HL-60 (cell line): ENCODE measurements at regions not wholly inside any gene's neighbourhood (a gene's known extent, or its start where the extent isn't known, plus 50 kb on each side); places are given as distances from the start of the nearest gene placed in this dataset.

Source experiments
- DNase-seq, 2 experiments: peaks; one replicate each; pipeline ENCODE4 v3.0.0-alpha.2; 2010 to 2020; ENCODE audit warnings: low read depth in 1 of 2, low spot score in 1 of 2
- H3K27ac ChIP-seq: fragments of 250-450 bp; sonication (Bioruptor Pico); replicated peaks from 2 replicates; pipeline ENCODE4 v1.5.1; 2020; ENCODE audit warnings: mild to moderate bottlenecking, moderate library complexity
- H3K27me3 ChIP-seq: fragments of 250-450 bp; sonication (Bioruptor Pico); 2 replicates; pipeline ENCODE4 v1.5.1; 2021; ENCODE audit warnings: mild to moderate bottlenecking, moderate library complexity; ENCODE audit not compliant: insufficient read depth, poor library complexity, severe bottlenecking
- H3K4me3 ChIP-seq: replicated peaks from 2 replicates; pipeline ENCODE4 v1.5.1; 2011; ENCODE audit warnings: mild to moderate bottlenecking, control low read depth, low read length; ENCODE audit not compliant: insufficient read depth
- GABPA ChIP-seq: IDR thresholded peaks from 2 replicates; pipeline ENCODE4 v1.6.1; 2012; ENCODE audit warnings: low read depth
- POLR2AphosphoS5 ChIP-seq: IDR thresholded peaks from 2 replicates; pipeline ENCODE4 v1.6.1; 2012; ENCODE audit warnings: low read depth
- SPI1 ChIP-seq: IDR thresholded peaks from 2 replicates; pipeline ENCODE4 v1.6.1; 2012; ENCODE audit warnings: low read depth, mild to moderate bottlenecking, borderline replicate concordance
- TF ChIP-seq, protein P1 (sequence below): IDR thresholded peaks from 2 replicates; pipeline ENCODE4 v1.6.1; 2012; ENCODE audit warnings: low read depth; ENCODE audit not compliant: insufficient replicate concordance
- TF ChIP-seq, protein P2 (sequence below): IDR thresholded peaks from one replicate; pipeline ENCODE4 v1.5.1; 2011; ENCODE audit warnings: low read length, control low read depth, inconsistent platforms; ENCODE audit not compliant: insufficient read depth

DNA sequence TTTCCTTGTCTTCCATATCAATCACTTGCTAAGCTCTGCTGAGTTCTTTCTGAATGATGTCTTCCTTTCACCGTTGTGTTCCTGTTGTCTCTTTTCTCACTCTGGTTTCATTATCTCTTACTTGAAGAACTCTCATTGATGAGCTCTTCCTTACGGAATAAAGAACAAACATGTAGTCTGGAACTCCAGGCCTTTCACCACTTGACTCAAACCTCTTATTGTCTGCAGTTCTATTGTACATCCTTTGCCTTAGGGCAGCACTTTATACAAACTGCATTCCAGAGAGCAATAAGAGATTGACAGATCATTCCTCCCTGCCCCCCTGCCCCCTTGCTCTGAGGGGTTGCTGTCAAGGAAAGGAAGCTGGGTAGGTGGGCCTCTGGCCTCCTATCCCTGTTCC, 517.4 kb downstream of the TMEM135 start:
- H3K27ac ChIP-seq: no peak overlapping the region
- no peak for TF ChIP-seq SPI1
- TF ChIP-seq, protein P1, sequence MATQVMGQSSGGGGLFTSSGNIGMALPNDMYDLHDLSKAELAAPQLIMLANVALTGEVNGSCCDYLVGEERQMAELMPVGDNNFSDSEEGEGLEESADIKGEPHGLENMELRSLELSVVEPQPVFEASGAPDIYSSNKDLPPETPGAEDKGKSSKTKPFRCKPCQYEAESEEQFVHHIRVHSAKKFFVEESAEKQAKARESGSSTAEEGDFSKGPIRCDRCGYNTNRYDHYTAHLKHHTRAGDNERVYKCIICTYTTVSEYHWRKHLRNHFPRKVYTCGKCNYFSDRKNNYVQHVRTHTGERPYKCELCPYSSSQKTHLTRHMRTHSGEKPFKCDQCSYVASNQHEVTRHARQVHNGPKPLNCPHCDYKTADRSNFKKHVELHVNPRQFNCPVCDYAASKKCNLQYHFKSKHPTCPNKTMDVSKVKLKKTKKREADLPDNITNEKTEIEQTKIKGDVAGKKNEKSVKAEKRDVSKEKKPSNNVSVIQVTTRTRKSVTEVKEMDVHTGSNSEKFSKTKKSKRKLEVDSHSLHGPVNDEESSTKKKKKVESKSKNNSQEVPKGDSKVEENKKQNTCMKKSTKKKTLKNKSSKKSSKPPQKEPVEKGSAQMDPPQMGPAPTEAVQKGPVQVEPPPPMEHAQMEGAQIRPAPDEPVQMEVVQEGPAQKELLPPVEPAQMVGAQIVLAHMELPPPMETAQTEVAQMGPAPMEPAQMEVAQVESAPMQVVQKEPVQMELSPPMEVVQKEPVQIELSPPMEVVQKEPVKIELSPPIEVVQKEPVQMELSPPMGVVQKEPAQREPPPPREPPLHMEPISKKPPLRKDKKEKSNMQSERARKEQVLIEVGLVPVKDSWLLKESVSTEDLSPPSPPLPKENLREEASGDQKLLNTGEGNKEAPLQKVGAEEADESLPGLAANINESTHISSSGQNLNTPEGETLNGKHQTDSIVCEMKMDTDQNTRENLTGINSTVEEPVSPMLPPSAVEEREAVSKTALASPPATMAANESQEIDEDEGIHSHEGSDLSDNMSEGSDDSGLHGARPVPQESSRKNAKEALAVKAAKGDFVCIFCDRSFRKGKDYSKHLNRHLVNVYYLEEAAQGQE: no peak
- no peak for TF ChIP-seq POLR2AphosphoS5
- TF ChIP-seq, protein P2, sequence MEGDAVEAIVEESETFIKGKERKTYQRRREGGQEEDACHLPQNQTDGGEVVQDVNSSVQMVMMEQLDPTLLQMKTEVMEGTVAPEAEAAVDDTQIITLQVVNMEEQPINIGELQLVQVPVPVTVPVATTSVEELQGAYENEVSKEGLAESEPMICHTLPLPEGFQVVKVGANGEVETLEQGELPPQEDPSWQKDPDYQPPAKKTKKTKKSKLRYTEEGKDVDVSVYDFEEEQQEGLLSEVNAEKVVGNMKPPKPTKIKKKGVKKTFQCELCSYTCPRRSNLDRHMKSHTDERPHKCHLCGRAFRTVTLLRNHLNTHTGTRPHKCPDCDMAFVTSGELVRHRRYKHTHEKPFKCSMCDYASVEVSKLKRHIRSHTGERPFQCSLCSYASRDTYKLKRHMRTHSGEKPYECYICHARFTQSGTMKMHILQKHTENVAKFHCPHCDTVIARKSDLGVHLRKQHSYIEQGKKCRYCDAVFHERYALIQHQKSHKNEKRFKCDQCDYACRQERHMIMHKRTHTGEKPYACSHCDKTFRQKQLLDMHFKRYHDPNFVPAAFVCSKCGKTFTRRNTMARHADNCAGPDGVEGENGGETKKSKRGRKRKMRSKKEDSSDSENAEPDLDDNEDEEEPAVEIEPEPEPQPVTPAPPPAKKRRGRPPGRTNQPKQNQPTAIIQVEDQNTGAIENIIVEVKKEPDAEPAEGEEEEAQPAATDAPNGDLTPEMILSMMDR: no peak
- TF ChIP-seq GABPA: no peak
- no peak overlapping the region for H3K4me3 ChIP-seq
- no peaks in the 10 kb centered on the region for H3K27me3 ChIP-seq
- DNase-seq: no peak

DNA sequence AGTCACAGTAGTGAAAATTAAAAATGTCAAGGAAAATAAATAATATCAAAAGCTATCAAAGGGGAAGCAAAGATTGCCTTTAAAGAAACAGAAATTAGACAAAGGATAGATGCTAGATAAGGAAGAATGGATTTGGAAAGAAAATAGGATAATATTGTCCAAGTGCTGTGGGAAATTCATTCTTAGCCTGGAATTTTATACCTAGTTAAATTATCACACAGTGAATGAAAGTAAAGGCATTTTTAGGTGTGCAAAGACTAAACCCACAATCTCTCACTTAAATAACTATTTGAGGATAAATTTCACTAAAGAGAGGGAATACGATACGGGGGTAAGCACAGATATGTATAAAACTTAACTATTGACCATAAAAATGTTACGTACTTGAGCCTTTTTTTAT, 511.1 kb downstream of the TMEM135 start:
- TF ChIP-seq, protein P1: no peak
- no peak for DNase-seq
- no peak overlapping the region for H3K4me3 ChIP-seq
- no peak overlapping the region for H3K27ac ChIP-seq
- H3K27me3 ChIP-seq: no peaks in the 10 kb centered on the region

DNA sequence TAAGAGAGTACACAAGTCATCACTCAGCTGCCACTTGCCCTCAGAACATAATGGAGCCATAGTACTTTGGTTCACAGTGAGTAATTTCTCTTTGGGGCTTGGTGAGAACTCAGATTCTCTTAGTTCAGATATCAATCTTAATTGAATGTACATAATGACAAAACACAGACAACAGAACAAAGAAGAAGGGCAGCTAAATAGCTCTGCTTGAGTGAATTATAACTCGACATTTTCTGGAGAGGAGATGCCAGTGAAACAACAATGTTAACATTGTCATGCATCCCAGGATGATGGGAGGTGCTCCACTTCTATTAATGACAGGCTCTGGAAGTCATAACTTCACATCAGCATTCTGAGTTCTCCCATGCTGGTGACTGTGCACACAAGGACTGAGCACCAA, 508.1 kb downstream of the TMEM135 start:
- no peak for TF ChIP-seq POLR2AphosphoS5
- TF ChIP-seq SPI1: no peak
- TF ChIP-seq, protein P2: no peak
- TF ChIP-seq, protein P1: no peak
- TF ChIP-seq GABPA: no peak
- H3K27me3 ChIP-seq: no peaks in the 10 kb centered on the region

DNA sequence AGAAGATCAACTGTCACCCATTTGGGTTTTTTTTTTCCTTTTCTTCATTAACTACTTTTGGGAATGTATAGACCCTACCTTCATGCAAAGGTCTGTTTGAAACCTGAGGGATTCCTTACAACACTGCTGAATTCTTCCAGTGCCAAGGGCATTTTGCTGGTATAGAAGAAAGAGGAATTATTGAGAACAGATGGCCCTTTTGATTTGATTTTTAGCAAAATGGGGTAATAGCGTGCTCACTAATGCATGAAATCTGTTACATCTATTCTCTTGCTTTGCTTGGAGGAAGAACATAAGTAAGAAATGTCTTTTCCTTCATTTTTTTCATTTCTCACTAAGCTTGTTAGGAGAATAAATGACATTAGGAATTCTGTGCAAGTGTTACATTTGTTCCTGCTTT, 501.9 kb downstream of the TMEM135 start:
- TF ChIP-seq POLR2AphosphoS5: no peak
- TF ChIP-seq SPI1: no peak
- no peak for TF ChIP-seq GABPA
- TF ChIP-seq, protein P2: no peak
- TF ChIP-seq, protein P1: no peak
- Histone ChIP-seq H3K27me3 (no peaks in the 10 kb centered on the region), H3K4me3 (no peak overlapping the region), H3K27ac (no peak overlapping the region)
- DNase-seq: no peak

More for the DNA sequence above, 508.1 kb downstream of the TMEM135 start:
- no peak for DNase-seq
- no peak overlapping the region for H3K4me3 ChIP-seq
- no peak overlapping the region for H3K27ac ChIP-seq
